ENCODE measurements at regions not wholly inside any gene's neighbourhood (a gene's known extent, or its start where the extent isn't known, plus 50 kb on each side); places are given as distances from the start of the nearest gene placed in this dataset.

- TF ChIP-seq CTCF (conservative IDR thresholded peaks at IDR 0.05): no peak
- no peak for TF ChIP-seq ZFX (IDR thresholded peaks at IDR 0.05)
Observed at GRCh38 chr13:64480672-64481071, 2749.5 kb downstream of the PCDH9 start.

Measured in C4-2B (cell line).